ENCODE measurements at regions not wholly inside any gene's neighbourhood (a gene's known extent, or its start where the extent isn't known, plus 50 kb on each side); places are given as distances from the start of the nearest gene placed in this dataset.

- no peak for TF ChIP-seq CTCF (IDR thresholded peaks at IDR 0.05; ENCODE audit: borderline replicate concordance, extremely low read depth, low read length, poor library complexity, severe bottlenecking)
- TF ChIP-seq EZH2 (IDR thresholded peaks at IDR 0.05; ENCODE audit: borderline replicate concordance, low read depth, low read length, severe bottlenecking), result no peak
Measured at GRCh38 chr3:152922554-152922953, 87.6 kb downstream of the P2RY1 start.
